IPS DF 6.9 (cell line): ENCODE measurements at regions not wholly inside any gene's neighbourhood (a gene's known extent, or its start where the extent isn't known, plus 50 kb on each side); places are given as distances from the start of the nearest gene placed in this dataset.

Experiments
- DNase-seq: peaks from one replicate; pipeline ENCODE4 v3.0.0-alpha.2; 2013; ENCODE audit warnings: low read depth, low spot score
- H3K27ac ChIP-seq: one replicate; pipeline ENCODE4 v1.5.1; 2013; ENCODE audit warnings: low read length, control low read depth
- H3K27me3 ChIP-seq: 2 replicates; pipeline ENCODE4 v1.6.1; 2013; ENCODE audit warnings: mild to moderate bottlenecking, low read length; ENCODE audit not compliant: control insufficient read depth, insufficient read depth
- H3K36me3 ChIP-seq: 2 replicates; pipeline ENCODE4 v1.6.1; 2013; ENCODE audit warnings: low read length; ENCODE audit not compliant: control insufficient read depth, insufficient read depth
- H3K4me1 ChIP-seq: 2 replicates; pipeline ENCODE4 v1.6.1; 2013; ENCODE audit warnings: low read length; ENCODE audit not compliant: control insufficient read depth, insufficient read depth
- H3K4me3 ChIP-seq: 2 replicates; pipeline ENCODE4 v1.5.1; 2013; ENCODE audit warnings: mild to moderate bottlenecking, low read length
- H3K9me3 ChIP-seq: 2 replicates; pipeline ENCODE4 v1.6.1; 2013; ENCODE audit warnings: low read length, inconsistent platforms; ENCODE audit not compliant: control insufficient read depth, insufficient read depth
- WGBS: extraction: QIAGEN DNeasy Blood & Tissue Kit; methylation state at CpG from one replicate; pipeline ENCODE4 v1.1.7; 2013; ENCODE audit warnings: mixed read lengths, missing lambda C conversion rate; ENCODE audit not compliant: insufficient read length, insufficient coverage; 5-methylcytosine and 5-hydroxymethylcytosine counted together

- Histone ChIP-seq H3K4me3 (no peak overlapping the region), H3K27me3 (no peaks in the 10 kb centered on the region), H3K4me1 (no peaks in the 10 kb centered on the region), H3K36me3 (no peaks in the 10 kb centered on the region), H3K27ac (no peak overlapping the region), H3K9me3 (no peaks in the 10 kb centered on the region)
- no CpG with 5 or more reads among the region's 5 CpGs for WGBS
- no peak for DNase-seq
These were observed 92.5 kb upstream of the TGIF1 start for GRCh38 chr18:3357516-3357915.

GRCh38 chr18:3358310-3358709, 91.7 kb upstream of the TGIF1 start:
- H3K9me3 ChIP-seq, result no peaks in the 10 kb centered on the region
- WGBS, result no CpG with 5 or more reads among the region's 6 CpGs
- no peak for DNase-seq
- no peaks in the 10 kb centered on the region for H3K36me3 ChIP-seq
- no peaks in the 10 kb centered on the region for H3K27me3 ChIP-seq
- no peaks in the 10 kb centered on the region for H3K4me1 ChIP-seq
- H3K4me3 ChIP-seq, result no peak overlapping the region
- no peak overlapping the region for H3K27ac ChIP-seq

DNA sequence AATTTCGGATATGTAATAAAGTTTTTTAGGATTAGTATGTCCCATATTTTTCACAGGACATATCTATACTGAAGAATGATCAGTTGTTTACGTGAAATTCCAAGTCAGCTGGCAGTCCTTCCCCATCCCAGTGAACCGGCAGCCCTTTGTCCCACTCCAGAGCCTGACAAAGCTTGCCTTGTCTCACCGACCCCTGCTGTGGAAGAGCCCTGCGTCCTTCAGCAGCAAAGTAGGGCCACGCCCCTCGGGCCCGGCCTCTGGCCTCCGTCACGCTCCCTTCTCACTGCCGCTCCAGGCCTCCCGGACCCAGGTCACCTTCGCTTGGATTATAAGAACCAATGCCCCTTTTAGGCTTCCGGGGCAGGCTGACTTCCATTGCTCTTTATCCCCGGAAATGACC, 89.8 kb upstream of the TGIF1 start:
- Histone ChIP-seq H3K9me3 (no peaks in the 10 kb centered on the region), H3K27ac (no peak overlapping the region), H3K4me3 (no peak overlapping the region), H3K4me1 (no peaks in the 10 kb centered on the region), H3K27me3 (no peaks in the 10 kb centered on the region), H3K36me3 (no peaks in the 10 kb centered on the region)
- peak; percentile 27 for DNase-seq
- no CpG with 5 or more reads among the region's 15 CpGs for WGBS

DNA sequence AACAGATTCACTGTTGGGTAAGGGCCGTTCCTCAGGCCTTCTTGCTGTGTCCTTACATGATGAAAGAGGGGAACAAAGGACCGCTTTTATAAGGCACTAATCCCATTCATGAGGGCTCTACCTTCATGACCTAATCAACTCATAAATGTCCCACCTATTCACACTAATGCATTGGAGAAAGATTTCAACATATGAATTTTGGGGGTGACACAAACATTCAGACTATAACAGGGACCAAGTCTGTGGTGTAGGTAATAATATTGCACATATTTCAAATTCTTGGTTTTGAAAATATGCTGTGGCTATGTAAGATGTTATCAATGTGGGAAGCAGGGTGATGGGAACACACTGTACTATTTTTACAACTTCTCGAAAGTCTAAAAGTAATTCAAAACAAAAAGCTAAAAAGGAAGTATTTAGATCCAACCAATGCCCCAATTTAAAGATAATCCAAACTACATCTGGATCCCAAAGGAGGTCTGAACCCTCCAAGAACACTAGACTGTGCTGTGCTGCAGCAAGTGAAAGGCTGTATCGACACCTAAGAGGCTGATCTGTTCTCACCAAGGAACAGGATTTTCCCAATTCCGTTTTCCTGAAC, 82.4 kb upstream of the TGIF1 start:
- no peak overlapping the region for H3K27ac ChIP-seq
- no peaks in the 10 kb centered on the region for H3K4me1 ChIP-seq
- H3K27me3 ChIP-seq, result no peaks in the 10 kb centered on the region
- no peak overlapping the region for H3K4me3 ChIP-seq
- DNase-seq, result no peak
- no peaks in the 10 kb centered on the region for H3K9me3 ChIP-seq
- no peaks in the 10 kb centered on the region for H3K36me3 ChIP-seq
- WGBS, result no CpG with 5 or more reads among the region's 5 CpGs

DNA sequence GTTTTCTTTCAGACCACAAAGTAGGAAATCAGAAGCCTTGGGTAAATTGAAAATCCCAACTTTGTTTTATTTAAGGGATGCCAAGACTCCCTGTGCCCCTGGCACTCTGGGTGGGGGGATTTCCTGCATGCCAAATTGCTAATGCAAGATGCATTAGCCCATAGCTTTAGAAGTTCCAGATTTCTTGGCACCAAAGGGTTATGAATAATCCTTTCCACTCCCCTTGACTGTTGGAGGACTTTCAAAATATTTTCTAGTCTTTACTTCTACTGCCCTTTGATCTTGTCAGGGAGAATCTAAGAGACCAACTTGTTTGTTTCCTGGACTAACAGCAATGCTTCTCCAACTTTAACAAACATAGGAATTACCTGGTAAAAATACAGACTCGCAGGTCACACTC, 81.8 kb upstream of the TGIF1 start:
- Histone ChIP-seq H3K9me3 (no peaks in the 10 kb centered on the region), H3K27me3 (no peaks in the 10 kb centered on the region), H3K36me3 (no peaks in the 10 kb centered on the region), H3K4me1 (no peaks in the 10 kb centered on the region), H3K27ac (no peak overlapping the region), H3K4me3 (no peak overlapping the region)
- no CpG with 5 or more reads among the region's 1 CpG for WGBS
- DNase-seq, result no peak

DNA sequence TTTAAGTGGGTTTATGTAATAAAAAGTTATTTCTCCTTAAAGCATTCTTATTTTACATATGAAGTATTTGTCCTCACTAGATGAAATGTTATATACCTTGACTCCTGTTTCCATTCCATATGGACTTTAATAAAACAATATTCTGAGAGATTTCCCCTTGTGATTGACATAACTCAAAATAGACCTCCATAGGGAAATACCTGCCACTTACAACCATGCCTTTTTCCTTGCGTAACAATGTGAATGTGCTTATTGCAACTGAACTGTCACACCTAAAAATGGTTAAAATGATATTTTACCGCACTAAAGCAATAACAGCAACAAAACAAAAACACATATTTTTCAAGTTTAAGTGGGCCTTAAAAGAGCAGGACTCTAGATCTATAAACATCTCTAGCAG, 70.3 kb upstream of the TGIF1 start:
- no peaks in the 10 kb centered on the region; the same call in 1 of the 2 replicates for H3K4me1 ChIP-seq
- no peaks in the 10 kb centered on the region for H3K36me3 ChIP-seq
- no CpG with 5 or more reads among the region's 2 CpGs for WGBS
- no peak overlapping the region for H3K27ac ChIP-seq
- DNase-seq, result no peak
- H3K9me3 ChIP-seq, result no peaks in the 10 kb centered on the region
- H3K27me3 ChIP-seq, result no peaks in the 10 kb centered on the region
- H3K4me3 ChIP-seq, result no peak overlapping the region

DNA sequence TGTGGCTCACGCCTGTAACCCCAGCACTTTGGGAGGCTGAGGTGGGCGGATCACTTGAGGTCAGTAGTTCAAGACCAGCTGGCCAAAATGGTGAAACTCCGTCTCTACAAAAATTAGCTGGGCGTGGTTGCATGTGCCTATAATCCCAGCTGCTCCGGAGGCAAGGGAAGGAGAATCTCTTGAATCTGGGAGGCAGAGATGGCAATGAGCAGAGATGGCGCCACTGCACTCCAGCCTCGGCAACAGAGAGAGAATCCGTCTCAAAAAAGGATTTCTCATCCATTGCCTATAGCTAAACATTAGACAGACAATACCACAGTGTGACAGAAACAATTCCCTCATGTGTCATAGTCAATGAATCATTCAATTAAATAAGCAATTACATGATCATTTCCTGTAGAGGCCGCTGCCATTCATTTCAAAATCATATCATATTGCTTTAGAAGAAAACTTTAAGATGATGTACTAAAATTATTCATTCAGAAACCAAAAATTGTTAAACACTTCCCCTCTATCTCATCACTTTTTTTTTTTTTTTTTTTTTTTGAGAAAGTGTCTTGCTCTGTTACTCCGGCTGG, 69.5 kb upstream of the TGIF1 start:
- DNase-seq, result no peak
- no peaks in the 10 kb centered on the region; the same call in 1 of the 2 replicates for H3K4me1 ChIP-seq
- no peaks in the 10 kb centered on the region for H3K9me3 ChIP-seq
- no peaks in the 10 kb centered on the region for H3K27me3 ChIP-seq
- H3K4me3 ChIP-seq, result no peak overlapping the region
- no peaks in the 10 kb centered on the region for H3K36me3 ChIP-seq
- no peak overlapping the region for H3K27ac ChIP-seq
- no CpG with 5 or more reads among the region's 10 CpGs for WGBS

DNA sequence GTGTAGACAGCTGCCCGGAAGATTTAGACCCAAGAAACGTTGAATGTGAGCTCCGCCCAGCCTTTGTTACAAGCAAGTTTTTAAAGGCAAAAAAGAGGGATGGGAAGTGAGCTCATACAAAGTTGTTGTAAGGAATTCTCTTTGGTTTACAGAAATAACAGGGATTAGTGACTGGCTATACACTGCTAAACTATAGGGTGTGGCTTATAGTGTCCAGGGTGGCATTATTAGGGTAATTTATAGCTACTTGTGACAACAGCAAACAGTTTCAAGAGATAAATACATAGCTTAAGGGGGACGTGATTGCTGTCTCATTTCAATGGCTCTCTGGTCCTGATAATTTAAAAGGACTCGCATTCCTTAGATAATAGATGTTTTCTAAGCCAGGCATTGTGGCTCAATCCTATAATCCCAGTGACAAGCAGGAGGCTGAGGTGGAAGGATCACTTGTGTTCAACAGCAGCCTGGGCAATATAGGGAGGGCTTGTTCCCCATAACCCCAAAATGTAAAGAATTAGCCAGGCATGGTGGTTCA, 66.5 kb upstream of the TGIF1 start:
- Histone ChIP-seq H3K4me3 (no peak overlapping the region), H3K27ac (no peak overlapping the region), H3K36me3 (no peaks in the 10 kb centered on the region), H3K9me3 (no peaks in the 10 kb centered on the region), H3K27me3 (no peaks in the 10 kb centered on the region), H3K4me1 (no peaks in the 10 kb centered on the region; the same call in 1 of the 2 replicates)
- DNase-seq, result no peak
- WGBS, result no CpG with 5 or more reads among the region's 5 CpGs

GRCh38 chr18:3384664-3385563, 65.1 kb upstream of the TGIF1 start:
- WGBS, result no CpG with 5 or more reads among the region's 11 CpGs
- Histone ChIP-seq H3K36me3 (no peaks in the 10 kb centered on the region), H3K27me3 (no peaks in the 10 kb centered on the region), H3K4me3 (no peak overlapping the region), H3K9me3 (no peaks in the 10 kb centered on the region), H3K27ac (no peak overlapping the region), H3K4me1 (no peaks in the 10 kb centered on the region; the same call in 1 of the 2 replicates)
- DNase-seq, result no peak

DNA sequence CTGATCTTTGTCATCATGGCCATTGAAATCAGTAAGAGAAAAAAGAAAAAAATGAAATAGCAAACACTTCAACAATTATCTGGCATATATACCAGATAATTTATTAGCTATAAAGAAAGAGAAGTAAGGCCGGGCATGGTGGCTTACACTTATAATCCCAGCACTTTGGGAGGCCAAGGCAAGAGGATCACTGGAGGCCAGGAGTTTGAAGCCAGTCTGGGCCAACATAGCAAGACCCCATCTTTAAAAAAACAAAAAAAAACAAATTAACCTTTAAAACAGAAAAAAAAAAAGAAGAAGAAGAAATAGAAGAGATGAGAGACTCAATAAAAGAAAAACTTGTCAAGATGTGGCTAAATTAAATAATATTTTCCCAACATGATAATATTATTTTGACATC, 61.6 kb upstream of the TGIF1 start:
- DNase-seq, result no peak
- no CpG with 5 or more reads among the region's 1 CpG for WGBS
- Histone ChIP-seq H3K4me3 (no peak overlapping the region), H3K9me3 (peaks cover 2% of the 10 kb centered on the region), H3K27me3 (no peaks in the 10 kb centered on the region), H3K36me3 (no peaks in the 10 kb centered on the region), H3K4me1 (no peaks in the 10 kb centered on the region; the same call in 1 of the 2 replicates), H3K27ac (no peak overlapping the region)
